HEK293 (cell line): ENCODE measurements at regions not wholly inside any gene's neighbourhood (a gene's known extent, or its start where the extent isn't known, plus 50 kb on each side); places are given as distances from the start of the nearest gene placed in this dataset.

ENCODE experiments used
- CTCF ChIA-PET: fragments of 350-600 bp; formaldehyde crosslinking; extraction: SDS; loops from one replicate; lab custom pipeline; 2021; ENCODE audit warnings: antibody characterized with exemption; lab: Yijun Ruan, JAX
- POLR2A ChIA-PET: fragments of 300-600 bp; formaldehyde crosslinking; extraction: SDS; loops from one replicate; lab custom pipeline; 2020; ENCODE audit warnings: antibody characterized with exemption, inconsistent platforms; lab: Yijun Ruan, JAX
- H3K27ac ChIP-seq: fragments of 200-500 bp; sonication (Bioruptor generic); 2 replicates; pipeline ENCODE4 v1.5.1; 2014; ENCODE audit warnings: low read depth, low read length, control low read depth, inconsistent platforms; ENCODE audit errors: extremely low read depth
- H3K36me3 ChIP-seq, 2 experiments: fragments of 200-500 bp in 1 of 2; sonication (Bioruptor generic) in 1 of 2; 1 replicate in 1 of 2; 2 replicates in 1 of 2; pipeline ENCODE4 v1.5.1; 2014 to 2017; ENCODE audit warnings: inconsistent platforms in 2 of 2, low read length in 2 of 2; ENCODE audit not compliant: control insufficient read depth in 2 of 2, insufficient read depth in 1 of 2
- H3K4me1 ChIP-seq: fragments of 200-500 bp; sonication (Bioruptor generic); 2 replicates; pipeline ENCODE4 v1.5.1; 2014; ENCODE audit warnings: mild to moderate bottlenecking, low read length, inconsistent platforms; ENCODE audit not compliant: control insufficient read depth, insufficient read depth
- H3K4me3 ChIP-seq: 2 replicates; pipeline ENCODE4 v1.5.1; 2011; ENCODE audit warnings: low read depth, mild to moderate bottlenecking, control low read depth, low read length, moderate library complexity
- H3K9me3 ChIP-seq: fragments of 200-500 bp; sonication (Bioruptor generic); 2 replicates; pipeline ENCODE4 v1.5.1; 2014; ENCODE audit warnings: low read depth, low read length, inconsistent platforms; ENCODE audit not compliant: control insufficient read depth, insufficient read depth
- EGR2 ChIP-seq: fragments of 450-650 bp; formaldehyde crosslinking; IDR thresholded peaks from 2 replicates; pipeline ENCODE4 v1.5.1; 2016; ENCODE audit warnings: low read depth, missing biosample characterization, missing genetic modification characterization
- GLI2 ChIP-seq: fragments of 450-650 bp; formaldehyde crosslinking; IDR thresholded peaks from 2 replicates; pipeline ENCODE4; 2017; ENCODE audit warnings: missing biosample characterization, missing genetic modification characterization, low read depth, borderline replicate concordance
- OVOL3 ChIP-seq: fragments of 450-650 bp; formaldehyde crosslinking; IDR thresholded peaks from 2 replicates; pipeline ENCODE4 v1.5.1; 2016; ENCODE audit warnings: missing biosample characterization, missing genetic modification characterization
- ZNF132 ChIP-seq: fragments of 450-650 bp; formaldehyde crosslinking; IDR thresholded peaks from 2 replicates; pipeline ENCODE4 v1.5.1; 2017; ENCODE audit warnings: missing biosample characterization, missing genetic modification characterization, borderline replicate concordance
- ZNF146 ChIP-seq: fragments of 450-650 bp; formaldehyde crosslinking; IDR thresholded peaks from 2 replicates; pipeline ENCODE4 v1.5.1; 2016; ENCODE audit warnings: missing biosample characterization, missing genetic modification characterization
- ZNF16 ChIP-seq: fragments of 450-650 bp; formaldehyde crosslinking; IDR thresholded peaks from 2 replicates; pipeline ENCODE4 v1.5.1; 2016; ENCODE audit warnings: low read depth, missing biosample characterization, missing genetic modification characterization
- ZNF174 ChIP-seq: fragments of 450-650 bp; formaldehyde crosslinking; IDR thresholded peaks from 2 replicates; pipeline ENCODE4 v1.5.0; 2017; ENCODE audit warnings: missing biosample characterization, mild to moderate bottlenecking, missing genetic modification characterization
- ZNF223 ChIP-seq: fragments of 450-650 bp; formaldehyde crosslinking; IDR thresholded peaks from 2 replicates; pipeline ENCODE4 v1.5.1; 2016; ENCODE audit warnings: missing biosample characterization, missing genetic modification characterization
- ZNF311 ChIP-seq: fragments of 450-650 bp; formaldehyde crosslinking; IDR thresholded peaks from 2 replicates; pipeline ENCODE4 v1.5.1; 2017; ENCODE audit warnings: missing biosample characterization, missing genetic modification characterization, borderline replicate concordance
- ZNF416 ChIP-seq: fragments of 450-650 bp; formaldehyde crosslinking; IDR thresholded peaks from 2 replicates; pipeline ENCODE4 v1.5.1; 2016; ENCODE audit warnings: missing biosample characterization, missing genetic modification characterization
- ZNF701 ChIP-seq: fragments of 450-650 bp; formaldehyde crosslinking; IDR thresholded peaks from 2 replicates; pipeline ENCODE4 v1.5.1; 2016; ENCODE audit warnings: missing biosample characterization, missing genetic modification characterization
- ZNF837 ChIP-seq: fragments of 450-650 bp; formaldehyde crosslinking; IDR thresholded peaks from 2 replicates; pipeline ENCODE4 v1.5.1; 2016; ENCODE audit warnings: missing biosample characterization, missing genetic modification characterization
- ZSCAN30 ChIP-seq: fragments of 450-650 bp; IDR thresholded peaks from 2 replicates; pipeline ENCODE4 v1.5.1; 2018; ENCODE audit warnings: missing biosample characterization, mild to moderate bottlenecking, missing genetic modification characterization, moderate library complexity
- TF ChIP-seq, protein P1 (sequence below): fragments of 450-650 bp; formaldehyde crosslinking; IDR thresholded peaks from 2 replicates; pipeline ENCODE4; 2016; ENCODE audit warnings: missing biosample characterization, missing genetic modification characterization
- TF ChIP-seq, protein P2 (sequence below): fragments of 450-650 bp; formaldehyde crosslinking; IDR thresholded peaks from 2 replicates; pipeline ENCODE4 v1.5.1; 2016; ENCODE audit warnings: missing biosample characterization, missing genetic modification characterization
- TF ChIP-seq, protein P3 (sequence below): fragments of 450-650 bp; formaldehyde crosslinking; IDR thresholded peaks from 2 replicates; pipeline ENCODE4 v1.5.1; 2016; ENCODE audit warnings: missing biosample characterization, missing genetic modification characterization
- TF ChIP-seq, protein P4 (sequence below): fragments of 450-650 bp; formaldehyde crosslinking; IDR thresholded peaks from 2 replicates; pipeline ENCODE4 v1.5.1; 2017; ENCODE audit warnings: missing biosample characterization, missing genetic modification characterization
- TF ChIP-seq, protein P5 (sequence below): fragments of 450-650 bp; formaldehyde crosslinking; IDR thresholded peaks from 2 replicates; pipeline ENCODE4 v1.5.1; 2016; ENCODE audit warnings: missing biosample characterization, missing genetic modification characterization
- TF ChIP-seq, protein P6 (sequence below): fragments of 450-650 bp; formaldehyde crosslinking; IDR thresholded peaks from 2 replicates; pipeline ENCODE4 v1.5.1; 2016; ENCODE audit warnings: missing biosample characterization, missing genetic modification characterization
- TF ChIP-seq, protein P7 (sequence below): fragments of 450-650 bp; formaldehyde crosslinking; conservative IDR thresholded peaks from 2 replicates; pipeline ENCODE4 v1.5.1; 2016; ENCODE audit warnings: low read depth, missing biosample characterization, missing genetic modification characterization

DNA sequence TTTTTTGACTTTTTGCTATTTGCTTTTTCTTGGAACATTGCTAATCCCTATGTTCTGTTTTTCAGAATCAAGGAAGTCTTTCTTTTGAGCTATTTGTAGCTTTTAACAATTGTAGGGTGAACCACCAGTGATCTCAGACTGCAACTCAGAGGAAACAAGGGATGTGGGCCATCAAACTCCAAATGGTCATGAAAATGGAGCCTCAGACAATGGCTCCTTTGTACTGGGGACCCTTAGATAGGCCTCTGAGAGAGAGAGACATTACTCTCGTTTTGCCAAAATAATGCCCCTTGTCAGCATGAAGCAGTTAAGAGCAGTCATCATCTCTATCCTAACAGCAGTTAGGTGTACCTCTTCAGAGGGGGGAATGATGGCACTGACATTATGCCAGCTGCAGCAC, 56.4 kb upstream of the GJB6 start:
- no peak for TF ChIP-seq ZNF311
- TF ChIP-seq, protein P1, sequence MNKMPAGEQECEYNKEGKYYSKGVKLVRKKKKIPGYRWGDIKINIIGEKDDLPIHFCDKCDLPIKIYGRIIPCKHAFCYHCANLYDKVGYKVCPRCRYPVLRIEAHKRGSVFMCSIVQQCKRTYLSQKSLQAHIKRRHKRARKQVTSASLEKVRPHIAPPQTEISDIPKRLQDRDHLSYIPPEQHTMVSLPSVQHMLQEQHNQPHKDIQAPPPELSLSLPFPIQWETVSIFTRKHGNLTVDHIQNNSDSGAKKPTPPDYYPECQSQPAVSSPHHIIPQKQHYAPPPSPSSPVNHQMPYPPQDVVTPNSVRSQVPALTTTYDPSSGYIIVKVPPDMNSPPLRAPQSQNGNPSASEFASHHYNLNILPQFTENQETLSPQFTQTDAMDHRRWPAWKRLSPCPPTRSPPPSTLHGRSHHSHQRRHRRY (tag by site-specific recombination), result no peak
- no peak for TF ChIP-seq ZNF132
- TF ChIP-seq, protein P2, sequence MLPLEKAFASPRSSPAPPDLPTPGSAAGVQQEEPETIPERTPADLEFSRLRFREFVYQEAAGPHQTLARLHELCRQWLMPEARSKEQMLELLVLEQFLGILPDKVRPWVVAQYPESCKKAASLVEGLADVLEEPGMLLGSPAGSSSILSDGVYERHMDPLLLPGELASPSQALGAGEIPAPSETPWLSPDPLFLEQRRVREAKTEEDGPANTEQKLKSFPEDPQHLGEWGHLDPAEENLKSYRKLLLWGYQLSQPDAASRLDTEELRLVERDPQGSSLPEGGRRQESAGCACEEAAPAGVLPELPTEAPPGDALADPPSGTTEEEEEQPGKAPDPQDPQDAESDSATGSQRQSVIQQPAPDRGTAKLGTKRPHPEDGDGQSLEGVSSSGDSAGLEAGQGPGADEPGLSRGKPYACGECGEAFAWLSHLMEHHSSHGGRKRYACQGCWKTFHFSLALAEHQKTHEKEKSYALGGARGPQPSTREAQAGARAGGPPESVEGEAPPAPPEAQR, result no peak
- TF ChIP-seq, protein P3, sequence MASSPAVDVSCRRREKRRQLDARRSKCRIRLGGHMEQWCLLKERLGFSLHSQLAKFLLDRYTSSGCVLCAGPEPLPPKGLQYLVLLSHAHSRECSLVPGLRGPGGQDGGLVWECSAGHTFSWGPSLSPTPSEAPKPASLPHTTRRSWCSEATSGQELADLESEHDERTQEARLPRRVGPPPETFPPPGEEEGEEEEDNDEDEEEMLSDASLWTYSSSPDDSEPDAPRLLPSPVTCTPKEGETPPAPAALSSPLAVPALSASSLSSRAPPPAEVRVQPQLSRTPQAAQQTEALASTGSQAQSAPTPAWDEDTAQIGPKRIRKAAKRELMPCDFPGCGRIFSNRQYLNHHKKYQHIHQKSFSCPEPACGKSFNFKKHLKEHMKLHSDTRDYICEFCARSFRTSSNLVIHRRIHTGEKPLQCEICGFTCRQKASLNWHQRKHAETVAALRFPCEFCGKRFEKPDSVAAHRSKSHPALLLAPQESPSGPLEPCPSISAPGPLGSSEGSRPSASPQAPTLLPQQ, result no peak
- no peak for TF ChIP-seq ZNF416 (tag by site-specific recombination)
- no peak for TF ChIP-seq EGR2
- TF ChIP-seq ZNF223, result no peak
- TF ChIP-seq, protein P4, sequence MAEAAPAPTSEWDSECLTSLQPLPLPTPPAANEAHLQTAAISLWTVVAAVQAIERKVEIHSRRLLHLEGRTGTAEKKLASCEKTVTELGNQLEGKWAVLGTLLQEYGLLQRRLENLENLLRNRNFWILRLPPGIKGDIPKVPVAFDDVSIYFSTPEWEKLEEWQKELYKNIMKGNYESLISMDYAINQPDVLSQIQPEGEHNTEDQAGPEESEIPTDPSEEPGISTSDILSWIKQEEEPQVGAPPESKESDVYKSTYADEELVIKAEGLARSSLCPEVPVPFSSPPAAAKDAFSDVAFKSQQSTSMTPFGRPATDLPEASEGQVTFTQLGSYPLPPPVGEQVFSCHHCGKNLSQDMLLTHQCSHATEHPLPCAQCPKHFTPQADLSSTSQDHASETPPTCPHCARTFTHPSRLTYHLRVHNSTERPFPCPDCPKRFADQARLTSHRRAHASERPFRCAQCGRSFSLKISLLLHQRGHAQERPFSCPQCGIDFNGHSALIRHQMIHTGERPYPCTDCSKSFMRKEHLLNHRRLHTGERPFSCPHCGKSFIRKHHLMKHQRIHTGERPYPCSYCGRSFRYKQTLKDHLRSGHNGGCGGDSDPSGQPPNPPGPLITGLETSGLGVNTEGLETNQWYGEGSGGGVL (tag by site-specific recombination), result no peak
- TF ChIP-seq, protein P5, sequence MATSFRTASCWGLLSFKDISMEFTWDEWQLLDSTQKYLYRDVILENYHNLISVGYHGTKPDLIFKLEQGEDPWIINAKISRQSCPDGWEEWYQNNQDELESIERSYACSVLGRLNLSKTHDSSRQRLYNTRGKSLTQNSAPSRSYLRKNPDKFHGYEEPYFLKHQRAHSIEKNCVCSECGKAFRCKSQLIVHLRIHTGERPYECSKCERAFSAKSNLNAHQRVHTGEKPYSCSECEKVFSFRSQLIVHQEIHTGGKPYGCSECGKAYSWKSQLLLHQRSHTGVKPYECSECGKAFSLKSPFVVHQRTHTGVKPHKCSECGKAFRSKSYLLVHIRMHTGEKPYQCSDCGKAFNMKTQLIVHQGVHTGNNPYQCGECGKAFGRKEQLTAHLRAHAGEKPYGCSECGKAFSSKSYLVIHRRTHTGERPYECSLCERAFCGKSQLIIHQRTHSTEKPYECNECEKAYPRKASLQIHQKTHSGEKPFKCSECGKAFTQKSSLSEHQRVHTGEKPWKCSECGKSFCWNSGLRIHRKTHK (tag by site-specific recombination), result no peak
- TF ChIP-seq, protein P6, sequence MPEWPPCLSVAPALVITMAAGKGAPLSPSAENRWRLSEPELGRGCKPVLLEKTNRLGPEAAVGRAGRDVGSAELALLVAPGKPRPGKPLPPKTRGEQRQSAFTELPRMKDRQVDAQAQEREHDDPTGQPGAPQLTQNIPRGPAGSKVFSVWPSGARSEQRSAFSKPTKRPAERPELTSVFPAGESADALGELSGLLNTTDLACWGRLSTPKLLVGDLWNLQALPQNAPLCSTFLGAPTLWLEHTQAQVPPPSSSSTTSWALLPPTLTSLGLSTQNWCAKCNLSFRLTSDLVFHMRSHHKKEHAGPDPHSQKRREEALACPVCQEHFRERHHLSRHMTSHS (tag by site-specific recombination), result no peak
- TF ChIP-seq, protein P7, sequence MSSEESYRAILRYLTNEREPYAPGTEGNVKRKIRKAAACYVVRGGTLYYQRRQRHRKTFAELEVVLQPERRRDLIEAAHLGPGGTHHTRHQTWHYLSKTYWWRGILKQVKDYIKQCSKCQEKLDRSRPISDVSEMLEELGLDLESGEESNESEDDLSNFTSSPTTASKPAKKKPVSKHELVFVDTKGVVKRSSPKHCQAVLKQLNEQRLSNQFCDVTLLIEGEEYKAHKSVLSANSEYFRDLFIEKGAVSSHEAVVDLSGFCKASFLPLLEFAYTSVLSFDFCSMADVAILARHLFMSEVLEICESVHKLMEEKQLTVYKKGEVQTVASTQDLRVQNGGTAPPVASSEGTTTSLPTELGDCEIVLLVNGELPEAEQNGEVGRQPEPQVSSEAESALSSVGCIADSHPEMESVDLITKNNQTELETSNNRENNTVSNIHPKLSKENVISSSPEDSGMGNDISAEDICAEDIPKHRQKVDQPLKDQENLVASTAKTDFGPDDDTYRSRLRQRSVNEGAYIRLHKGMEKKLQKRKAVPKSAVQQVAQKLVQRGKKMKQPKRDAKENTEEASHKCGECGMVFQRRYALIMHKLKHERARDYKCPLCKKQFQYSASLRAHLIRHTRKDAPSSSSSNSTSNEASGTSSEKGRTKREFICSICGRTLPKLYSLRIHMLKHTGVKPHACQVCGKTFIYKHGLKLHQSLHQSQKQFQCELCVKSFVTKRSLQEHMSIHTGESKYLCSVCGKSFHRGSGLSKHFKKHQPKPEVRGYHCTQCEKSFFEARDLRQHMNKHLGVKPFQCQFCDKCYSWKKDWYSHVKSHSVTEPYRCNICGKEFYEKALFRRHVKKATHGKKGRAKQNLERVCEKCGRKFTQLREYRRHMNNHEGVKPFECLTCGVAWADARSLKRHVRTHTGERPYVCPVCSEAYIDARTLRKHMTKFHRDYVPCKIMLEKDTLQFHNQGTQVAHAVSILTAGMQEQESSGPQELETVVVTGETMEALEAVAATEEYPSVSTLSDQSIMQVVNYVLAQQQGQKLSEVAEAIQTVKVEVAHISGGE (tag by site-specific recombination), result no peak
- TF ChIP-seq ZSCAN30 (tag by site-specific recombination), result no peak
- TF ChIP-seq ZNF837 (tag by site-specific recombination), result no peak
- no peak for TF ChIP-seq GLI2 (tag by site-specific recombination)
- no peak for TF ChIP-seq ZNF701 (tag by site-specific recombination)
- no peak for TF ChIP-seq ZNF16
- TF ChIP-seq ZNF146 (tag by site-specific recombination), result no peak
- TF ChIP-seq ZNF174 (tag by site-specific recombination), result no peak
- no peak for TF ChIP-seq OVOL3 (tag by site-specific recombination)

More for the DNA sequence above, 56.4 kb upstream of the GJB6 start:
- H3K4me1 ChIP-seq, result no peaks in the 10 kb centered on the region
- H3K36me3 ChIP-seq, result no peaks in the 10 kb centered on the region
- no peak overlapping the region for H3K4me3 ChIP-seq
- no peak overlapping the region for H3K27ac ChIP-seq
- CTCF ChIA-PET, result interaction anchor here (1.6 kb wide), 1 partner anchor 91 kb away, joined by 3 read pairs; no protein-coding TSS in a partner anchor
- no peaks in the 10 kb centered on the region for H3K9me3 ChIP-seq
- POLR2A ChIA-PET, result no interaction called here
